Uterus (tissue), 2 donors: ENCODE measurements at regions not wholly inside any gene's neighbourhood (a gene's known extent, or its start where the extent isn't known, plus 50 kb on each side); places are given as distances from the start of the nearest gene placed in this dataset.

Experiments
- CTCF ChIP-seq, 4 experiments: fragments of 200-600 bp in 2 of 4; fragments of 450-650 bp in 2 of 4; sonication (generic) in 2 of 4; IDR thresholded peaks; one replicate each; pipeline ENCODE4 v1.5.1; 2016 to 2019; ENCODE audit warnings: antibody characterized with exemption in 4 of 4, mild to moderate bottlenecking in 2 of 4, moderate library complexity in 1 of 4
- POLR2A ChIP-seq, 2 donors: fragments of 450-650 bp; IDR thresholded peaks; one replicate each; pipeline ENCODE4 v1.6.1; 2016; ENCODE audit warnings: antibody characterized with exemption in 2 of 2, mild to moderate bottlenecking in 1 of 2, moderate library complexity in 1 of 2

- TF ChIP-seq CTCF (IDR thresholded peaks at IDR 0.05) (no peak), POLR2A (IDR thresholded peaks at IDR 0.05) (no peak)
Observed at GRCh38 chr10:125294109-125294508, 133.7 kb upstream of the CTBP2 start.
